Adrenal gland (tissue), 9 donors: ENCODE measurements at regions not wholly inside any gene's neighbourhood (a gene's known extent, or its start where the extent isn't known, plus 50 kb on each side); places are given as distances from the start of the nearest gene placed in this dataset.

ENCODE experiments used
- DNase-seq, 7 donors: peaks; one replicate each; pipeline ENCODE4 v3.0.0-alpha.2; 2019 to 2020
- H3K27ac ChIP-seq, 5 donors: fragments of 200-600 bp; sonication (generic) in 4 of 5; 1 replicate in 3 of 5; 2 replicates in 2 of 5; pipeline versions ENCODE4 v1.5.1 to v1.8.0; 2016 to 2020; ENCODE audit warnings: mild to moderate bottlenecking in 1 of 5
- H3K27me3 ChIP-seq: fragments of 200-600 bp; 2 replicates; pipeline ENCODE4 v1.8.0; 2021
- H3K36me3 ChIP-seq, 2 donors: fragments of 200-600 bp; replicated peaks in 1 of 2; 1 replicate in 1 of 2; 2 replicates in 1 of 2; pipeline versions ENCODE4 v1.5.1 to v1.8.0; 2018 to 2022
- H3K4me1 ChIP-seq, 2 donors: fragments of 200-600 bp; replicated peaks in 1 of 2; 1 replicate in 1 of 2; 2 replicates in 1 of 2; pipeline versions ENCODE4 v1.5.1 to v1.8.0; 2018 to 2021
- H3K4me3 ChIP-seq, 4 donors: fragments of 200-600 bp; sonication (generic) in 3 of 4; one replicate each; pipeline ENCODE4 v1.5.1; 2016 to 2018
- H3K9me3 ChIP-seq, 3 donors: fragments of 200-600 bp; sonication (generic) in 1 of 3; replicated peaks in 1 of 3; 1 replicate in 2 of 3; 2 replicates in 1 of 3; pipeline versions ENCODE4 v1.5.1 to v1.8.0; 2016 to 2021
- CTCF ChIP-seq, 6 experiments: fragments of 450-650 bp in 4 of 6; fragments of 200-600 bp in 2 of 6; sonication (generic) in 1 of 6; IDR thresholded peaks; 1 replicate in 5 of 6; 2 replicates in 1 of 6; pipeline versions ENCODE4 v1.5.1 to v1.8.0; 2016 to 2021; ENCODE audit warnings: antibody characterized with exemption in 6 of 6, mild to moderate bottlenecking in 2 of 6, moderate library complexity in 1 of 6
- POLR2A ChIP-seq, 2 donors: fragments of 450-650 bp; IDR thresholded peaks; one replicate each; pipeline ENCODE4 v1.6.1; 2017; ENCODE audit warnings: antibody characterized with exemption in 2 of 2, mild to moderate bottlenecking in 2 of 2, moderate library complexity in 1 of 2
- WGBS, 4 donors: extraction: QIAGEN DNeasy Blood & Tissue Kit in 2 of 4; methylation state at CpG; one replicate each; pipeline versions ENCODE4 v1.1.5 to v1.1.7; 2013 to 2017; 5-methylcytosine and 5-hydroxymethylcytosine counted together
- intact Hi-C, 2 donors: fragments of 100-400 bp; cut with DNase I; formaldehyde crosslinking; loops; one replicate each; pipeline versions ENCODE4 v1.14.1 to v1.15.0; 2022 to 2023
- donor health status: healthy with polysubstance abuse.
- donor health status: Bipolar disorder and iron deficiency.
- donor health status: DM: yes; HTN: yes; CAD: no.
- donor health status: DM: no; HTN: no; CAD: no.
- donor health status: DM: no; HTN: no; CAD: no.

GRCh38 chr4:156443488-156443887 is 489.8 kb upstream of the CTSO start:
- H3K4me3 ChIP-seq, result no peak overlapping the region
- WGBS, 4 donors, result 82 to 89% (median 86%) methylated on average over 10 of the region's 10 CpGs
- intact Hi-C loops, result no loop called here
- H3K9me3 ChIP-seq, result no peaks in the 10 kb centered on the region
- H3K36me3 ChIP-seq, result no peaks in the 10 kb centered on the region
- no peaks in the 10 kb centered on the region for H3K27me3 ChIP-seq
- no peak overlapping the region for H3K27ac ChIP-seq
- TF ChIP-seq POLR2A (IDR thresholded peaks at IDR 0.05) (no peak), CTCF (IDR thresholded peaks at IDR 0.05) (no peak)
- no peak for DNase-seq
- H3K4me1 ChIP-seq, result no peaks in the 10 kb centered on the region

DNA sequence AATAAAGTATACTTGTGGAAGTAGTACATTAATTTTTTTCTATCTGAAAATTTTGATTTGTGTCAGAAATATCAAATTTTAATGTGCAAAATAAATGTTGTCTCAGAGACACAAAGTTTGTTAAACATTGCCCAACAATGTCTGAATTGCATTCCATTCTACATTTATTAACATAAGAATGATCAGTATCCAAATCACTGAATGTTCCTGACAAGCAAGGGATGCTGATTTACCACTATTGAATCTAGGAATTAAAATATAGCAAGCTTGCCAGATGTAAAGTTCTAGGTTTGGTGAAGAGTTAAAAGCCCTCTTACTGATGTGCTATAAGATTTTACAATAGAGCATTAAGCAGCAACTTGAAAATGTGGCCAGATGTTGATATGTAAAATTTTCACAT is 489.2 kb upstream of the CTSO start:
- no peak for DNase-seq
- TF ChIP-seq POLR2A (IDR thresholded peaks at IDR 0.05) (no peak), CTCF (IDR thresholded peaks at IDR 0.05) (no peak)
- Histone ChIP-seq H3K27me3 (no peaks in the 10 kb centered on the region), H3K27ac (no peak overlapping the region), H3K9me3 (no peaks in the 10 kb centered on the region), H3K4me3 (no peak overlapping the region), H3K36me3 (no peaks in the 10 kb centered on the region), H3K4me1 (no peaks in the 10 kb centered on the region)
- intact Hi-C loops, result no loop called here

DNA sequence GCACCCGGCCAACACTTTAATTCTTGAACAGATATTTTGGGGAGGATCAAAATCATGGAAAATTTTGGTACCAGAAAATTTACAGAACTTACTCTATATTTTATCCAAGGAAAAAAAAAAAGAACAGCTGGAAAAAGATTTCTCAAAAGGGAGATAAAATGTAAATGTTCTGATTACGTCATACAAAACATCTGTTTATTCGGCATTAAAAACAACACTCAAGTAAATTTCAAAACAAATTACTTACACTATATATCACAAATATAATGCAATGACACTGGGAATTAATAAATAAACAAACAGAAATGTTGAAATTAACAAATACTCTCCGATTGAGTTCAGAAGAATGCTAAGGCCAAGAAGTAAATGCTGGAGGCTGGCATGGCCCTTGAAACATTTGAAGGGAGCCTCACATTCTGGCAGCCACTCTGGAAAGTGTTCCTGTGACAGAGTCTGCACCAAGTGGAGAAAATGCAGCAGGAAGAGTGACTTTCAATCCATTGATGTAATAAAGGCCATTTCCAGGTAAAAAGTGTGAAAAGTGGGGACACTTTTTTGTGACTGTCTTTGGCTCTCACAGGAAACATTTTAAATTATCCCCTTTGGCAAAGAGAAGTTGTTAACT is 486.0 kb upstream of the CTSO start:
- no peak overlapping the region for H3K4me3 ChIP-seq
- H3K27me3 ChIP-seq, result no peaks in the 10 kb centered on the region
- no peak for TF ChIP-seq POLR2A (IDR thresholded peaks at IDR 0.05)
- no peak for TF ChIP-seq CTCF (IDR thresholded peaks at IDR 0.05)
- H3K36me3 ChIP-seq, result no peaks in the 10 kb centered on the region
- H3K4me1 ChIP-seq, result no peaks in the 10 kb centered on the region
- no peak for DNase-seq
- WGBS, 4 donors, result 81 to 91% (median 89%) methylated on average over 4 of the region's 4 CpGs
- H3K9me3 ChIP-seq, result no peaks in the 10 kb centered on the region
- intact Hi-C loops, result no loop called here
- H3K27ac ChIP-seq, result no peak overlapping the region

DNA sequence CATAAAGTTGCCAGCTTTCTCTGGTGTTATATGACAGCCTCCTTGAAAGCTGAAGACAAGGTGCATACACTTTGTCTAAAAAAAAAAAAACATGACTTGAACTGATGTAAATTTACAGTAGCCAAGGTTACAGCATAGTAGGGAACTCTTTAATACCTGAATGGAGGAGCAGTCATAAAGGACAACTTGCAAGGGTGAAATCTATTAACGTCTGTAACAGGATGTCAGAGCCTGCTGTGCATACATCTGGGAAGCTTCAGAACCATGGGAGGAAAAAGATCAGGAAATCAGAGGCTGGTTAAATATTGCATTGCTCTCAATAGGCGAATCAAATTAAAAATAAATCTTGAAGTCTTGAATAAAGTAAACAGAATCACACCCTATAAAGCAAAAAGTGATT is 484.0 kb upstream of the CTSO start:
- no peaks in the 10 kb centered on the region for H3K9me3 ChIP-seq
- H3K4me1 ChIP-seq, result no peaks in the 10 kb centered on the region
- H3K27me3 ChIP-seq, result no peaks in the 10 kb centered on the region
- intact Hi-C loops, result no loop called here
- 23 to 54% (median 40%) methylated on average over 2 of the region's 2 CpGs for WGBS, 4 donors
- no peak for TF ChIP-seq CTCF (IDR thresholded peaks at IDR 0.05)
- no peak for TF ChIP-seq POLR2A (IDR thresholded peaks at IDR 0.05)
- H3K36me3 ChIP-seq, result no peaks in the 10 kb centered on the region
- DNase-seq, result no peak
- no peak overlapping the region for H3K27ac ChIP-seq
- no peak overlapping the region for H3K4me3 ChIP-seq
